IMR-90 (cell line): ENCODE measurements at regions not wholly inside any gene's neighbourhood (a gene's known extent, or its start where the extent isn't known, plus 50 kb on each side); places are given as distances from the start of the nearest gene placed in this dataset.

Experiments used
- ATAC-seq: fragments of 200-7000 bp; cut with Tn5 transposase; 2 replicates; pipeline ENCODE4 v1.9.1; 2020; ENCODE audit warnings: low read depth, mild to moderate bottlenecking, moderate library complexity
- BruUV-seq: library from RNA; stranded (reverse); fragments of 400-500 nt; replicated peaks from 2 replicates; lab custom pipeline; 2021; lab: Mats Ljungman, UMichigan
- CTCF ChIA-PET: fragments of 300-600 bp; formaldehyde crosslinking; extraction: SDS; loops from one replicate; lab custom pipeline; 2021; ENCODE audit warnings: antibody characterized with exemption; lab: Yijun Ruan, JAX
- POLR2A ChIA-PET: fragments of 300-600 bp; sonication (Branson Sonifier 250); formaldehyde crosslinking; loops from one replicate; lab custom pipeline; 2022; ENCODE audit warnings: antibody characterized with exemption; ENCODE audit not compliant: unreplicated experiment; lab: Charles Lee
- DNase-seq: peaks from one replicate; pipeline ENCODE4 v3.0.0; 2013
- H2AFZ ChIP-seq: replicated peaks from 2 replicates; pipeline ENCODE3; 2013; ENCODE audit warnings: low read length, mild to moderate bottlenecking; ENCODE audit not compliant: poor library complexity
- H2AK5ac ChIP-seq: 2 replicates; pipeline ENCODE4 v1.6.1; 2013; ENCODE audit warnings: low read depth, low read length, inconsistent platforms
- H2AK9ac ChIP-seq: replicated peaks from 2 replicates; pipeline ENCODE3; 2013; ENCODE audit warnings: mild to moderate bottlenecking, low read depth, low read length, moderate library complexity; ENCODE audit not compliant: poor library complexity
- H2BK120ac ChIP-seq: 2 replicates; pipeline ENCODE4 v1.6.1; 2013; ENCODE audit warnings: low read depth, low read length, inconsistent platforms
- H2BK15ac ChIP-seq: 3 replicates; pipeline ENCODE4 v1.6.1; 2013; ENCODE audit warnings: low read depth, low read length, inconsistent platforms
- H2BK20ac ChIP-seq: 2 replicates; pipeline ENCODE4 v1.6.1; 2013; ENCODE audit warnings: low read depth, mild to moderate bottlenecking, inconsistent platforms, low read length, moderate library complexity
- H2BK5ac ChIP-seq: 2 replicates; pipeline ENCODE4 v1.6.1; 2013; ENCODE audit warnings: mild to moderate bottlenecking, low read depth, low read length, inconsistent platforms; ENCODE audit not compliant: poor library complexity, severe bottlenecking
- H3K14ac ChIP-seq: replicated peaks from 2 replicates; pipeline ENCODE4 v1.6.1; 2013; ENCODE audit warnings: low read depth, low read length, inconsistent platforms
- H3K18ac ChIP-seq: 2 replicates; pipeline ENCODE4 v1.6.1; 2013; ENCODE audit warnings: low read depth, low read length, control low read depth
- H3K23ac ChIP-seq: 2 replicates; pipeline ENCODE4 v1.6.1; 2013; ENCODE audit warnings: low read depth, low read length, inconsistent platforms
- H3K27ac ChIP-seq: 2 replicates; pipeline ENCODE4 v1.5.1; 2013; ENCODE audit warnings: mild to moderate bottlenecking, control low read depth, low read length; ENCODE audit not compliant: insufficient read depth
- H3K27me3 ChIP-seq: 2 replicates; pipeline ENCODE4 v1.6.1; 2013; ENCODE audit warnings: low read length; ENCODE audit not compliant: control insufficient read depth, insufficient read depth
- H3K36me3 ChIP-seq: 2 replicates; pipeline ENCODE4 v1.6.1; 2013; ENCODE audit warnings: low read length, mixed read lengths; ENCODE audit not compliant: control insufficient read depth, insufficient read depth
- H3K4ac ChIP-seq: 2 replicates; pipeline ENCODE4 v1.6.1; 2013; ENCODE audit warnings: low read depth, low read length, inconsistent platforms
- H3K4me1 ChIP-seq: 2 replicates; pipeline ENCODE4 v1.6.1; 2013; ENCODE audit warnings: low read length, mixed read lengths; ENCODE audit not compliant: control insufficient read depth, insufficient read depth
- H3K4me2 ChIP-seq: 2 replicates; pipeline ENCODE4 v1.6.1; 2013; ENCODE audit warnings: low read depth, mild to moderate bottlenecking, control low read depth, low read length, moderate library complexity
- H3K4me3 ChIP-seq: 2 replicates; pipeline ENCODE4 v1.5.1; 2013; ENCODE audit warnings: low read depth, mild to moderate bottlenecking, control low read depth, low read length, moderate library complexity; ENCODE audit not compliant: insufficient read depth
- H3K56ac ChIP-seq: 2 replicates; pipeline ENCODE4 v1.6.1; 2013; ENCODE audit warnings: low read length, inconsistent platforms; ENCODE audit not compliant: insufficient read depth; ENCODE audit errors: extremely low read depth
- H3K79me1 ChIP-seq, 2 experiments: 2 replicates each; pipeline ENCODE4 v1.6.1; 2013; ENCODE audit warnings: low read length in 2 of 2, inconsistent platforms in 1 of 2, low read depth in 1 of 2
- H3K9ac ChIP-seq: 2 replicates; pipeline ENCODE4 v1.6.1; 2013; ENCODE audit warnings: low read depth, low read length, control low read depth
- H3K9me1 ChIP-seq: 2 replicates; pipeline ENCODE4 v1.6.1; 2013; ENCODE audit warnings: low read length, inconsistent platforms; ENCODE audit not compliant: insufficient read depth
- H3K9me3 ChIP-seq: 2 replicates; pipeline ENCODE4 v1.6.1; 2013; ENCODE audit warnings: low read length; ENCODE audit not compliant: control insufficient read depth, insufficient read depth
- H4K20me1 ChIP-seq: 2 replicates; pipeline ENCODE4 v1.6.1; 2013; ENCODE audit warnings: low read length, inconsistent platforms; ENCODE audit not compliant: insufficient read depth
- H4K5ac ChIP-seq: 2 replicates; pipeline ENCODE4 v1.6.1; 2013; ENCODE audit warnings: mild to moderate bottlenecking, low read depth, low read length, control low read depth
- H4K8ac ChIP-seq, 2 experiments: 2 replicates each; pipeline ENCODE4 v1.6.1; 2013; ENCODE audit warnings: low read depth in 2 of 2, low read length in 2 of 2, control low read depth in 1 of 2, inconsistent platforms in 1 of 2
- H4K91ac ChIP-seq: 2 replicates; pipeline ENCODE4 v1.6.1; 2013; ENCODE audit warnings: low read depth, low read length, inconsistent platforms; ENCODE audit not compliant: insufficient read depth
- CEBPB ChIP-seq: IDR thresholded peaks from 2 replicates; pipeline ENCODE4 v1.6.1; 2012; ENCODE audit warnings: low read depth, low read length, improper control_type of control experiment
- CHD1 ChIP-seq: IDR thresholded peaks from 2 replicates; pipeline ENCODE4 v1.6.1; 2012; ENCODE audit warnings: low read depth, low read length, improper control_type of control experiment
- ELK1 ChIP-seq: fragments of 150-350 bp; IDR thresholded peaks from 2 replicates; pipeline ENCODE4 v1.6.1; 2016; ENCODE audit warnings: low read depth, mild to moderate bottlenecking, low read length, moderate library complexity, borderline replicate concordance
- FOS ChIP-seq: fragments of 150-350 bp; IDR thresholded peaks from 2 replicates; pipeline ENCODE4 v1.6.1; 2016; ENCODE audit warnings: low read depth, low read length
- MAFK ChIP-seq: IDR thresholded peaks from 2 replicates; pipeline ENCODE4 v1.6.1; 2012; ENCODE audit warnings: low read depth, low read length, improper control_type of control experiment
- RFX5 ChIP-seq: IDR thresholded peaks from 2 replicates; pipeline ENCODE4 v1.8.0; 2012; ENCODE audit warnings: low read depth, mild to moderate bottlenecking, low read length, moderate library complexity
- WGBS, 2 experiments: methylation state at CpG; one replicate each; pipeline versions ENCODE4 v1.1.5 to v1.1.7; 2013; ENCODE audit warnings: missing lambda C conversion rate in 2 of 2; ENCODE audit not compliant: insufficient read length in 1 of 2; ENCODE audit errors: extremely low coverage in 2 of 2; 5-methylcytosine and 5-hydroxymethylcytosine counted together
- dilution Hi-C: fragments of 300-500 bp; cut with HindIII; formaldehyde crosslinking; loops from one replicate; pipeline ENCODE4 v1.14.3; 2018; ENCODE audit warnings: low sequenced_read_pairs; ENCODE audit not compliant: unreplicated experiment
- in situ Hi-C: fragments of 300-500 bp; cut with MboI; formaldehyde crosslinking; loops from 3 replicates; pipeline ENCODE4 v1.14.3; 2019; ENCODE audit warnings: low sequenced_read_pairs, inconsistent platforms, mixed read lengths
- intact Hi-C: fragments of 100-400 bp; cut with micrococcal nuclease; formaldehyde crosslinking; loops from 2 replicates; pipeline ENCODE4 v1.10.0; 2022

DNA sequence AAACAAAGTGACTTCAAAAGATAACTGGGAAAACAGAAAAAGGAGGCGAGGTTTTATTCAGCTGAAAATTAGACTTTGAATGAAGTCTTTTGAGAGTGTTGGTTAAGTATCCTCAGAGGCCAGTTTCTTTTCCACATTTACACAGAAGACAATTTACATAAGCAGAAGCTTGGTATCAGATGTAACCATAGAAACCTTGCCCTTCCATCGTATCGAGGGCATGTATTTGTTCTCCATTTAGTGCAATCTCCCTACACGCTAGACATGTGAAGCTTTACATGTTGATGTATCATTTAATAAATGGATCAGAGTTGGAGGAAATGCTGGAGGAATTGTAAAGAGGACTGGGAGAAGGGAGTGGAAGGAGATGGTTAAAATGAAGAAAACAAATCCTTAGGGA, 161.0 kb upstream of the CRBN start:
- dilution Hi-C loops (no loop called here), intact Hi-C loops (no loop called here), in situ Hi-C loops (no loop called here)
- Histone ChIP-seq H3K27ac (no peak overlapping the region), H3K4me2 (no peak overlapping the region), H2BK15ac (no peak overlapping the region), H3K9me1 (no peaks in the 10 kb centered on the region), H4K5ac (no peak overlapping the region), H2BK5ac (no peak overlapping the region), H2AFZ (no peak overlapping the region), H3K4ac (no peak overlapping the region), H2BK20ac (no peak overlapping the region), H3K4me1 (no peaks in the 10 kb centered on the region), H3K79me1 (no peaks in the 10 kb centered on the region), H3K23ac (no peak overlapping the region), H3K27me3 (no peaks in the 10 kb centered on the region), H2AK5ac (no peak overlapping the region), H3K4me3 (no peak overlapping the region), H3K9ac (no peak overlapping the region), H4K91ac (no peak overlapping the region), H3K36me3 (no peaks in the 10 kb centered on the region), H4K8ac (no peak overlapping the region), H2AK9ac (no peak overlapping the region), H2BK120ac (no peak overlapping the region), H3K9me3 (peaks cover 13% of the 10 kb centered on the region; the same call in 1 of the 2 replicates), H3K14ac (no peak overlapping the region), H3K18ac (no peak overlapping the region), H3K56ac (no peak overlapping the region), H4K20me1 (no peaks in the 10 kb centered on the region)
- POLR2A ChIA-PET, result no interaction called here
- no TSS peak for BruUV-seq
- WGBS, 2 experiments, result no CpG with 5 or more reads among the region's 4 CpGs
- TF ChIP-seq CEBPB (no peak), FOS (no peak), RFX5 (no peak), MAFK (no peak), ELK1 (no peak), CHD1 (no peak)
- CTCF ChIA-PET, result no interaction called here
- ATAC-seq (no peak), DNase-seq (no peak)
